Gastroesophageal sphincter (tissue), 4 donors: ENCODE measurements at regions not wholly inside any gene's neighbourhood (a gene's known extent, or its start where the extent isn't known, plus 50 kb on each side); places are given as distances from the start of the nearest gene placed in this dataset.

Experiments used
- ATAC-seq: fragments of 150-250 bp; one replicate; pipeline ENCODE4 v1.9.1; 2016; ENCODE audit warnings: mild to moderate bottlenecking, moderate library complexity
- H3K27ac ChIP-seq, 4 donors: fragments of 200-600 bp; sonication (generic) in 3 of 4; 1 replicate in 3 of 4; 2 replicates in 1 of 4; pipeline ENCODE4 v1.5.1; 2016 to 2019
- H3K27me3 ChIP-seq: fragments of 200-600 bp; sonication (generic); one replicate; pipeline ENCODE4 v1.5.1; 2019
- H3K36me3 ChIP-seq, 2 donors: fragments of 200-600 bp; sonication (generic); one replicate each; pipeline ENCODE4 v1.5.1; 2019; ENCODE audit warnings: control low read depth in 1 of 2
- H3K4me1 ChIP-seq, 3 donors: fragments of 200-600 bp; sonication (generic); 1 replicate in 2 of 3; 2 replicates in 1 of 3; pipeline ENCODE4 v1.5.1; 2016 to 2019; ENCODE audit warnings: control low read depth in 2 of 3
- H3K4me3 ChIP-seq, 2 donors: fragments of 200-600 bp; sonication (generic); one replicate each; pipeline ENCODE4 v1.5.1; 2019; ENCODE audit warnings: mild to moderate bottlenecking in 1 of 2, moderate library complexity in 1 of 2
- H3K9me3 ChIP-seq, 3 donors: fragments of 200-600 bp; sonication (generic); one replicate each; pipeline ENCODE4 v1.5.1; 2017 to 2019; ENCODE audit warnings: control low read depth in 2 of 3
- EP300 ChIP-seq: sonication (generic); formaldehyde crosslinking; IDR thresholded peaks from one replicate; pipeline ENCODE4 v1.6.1; 2017; ENCODE audit warnings: antibody characterized with exemption, mild to moderate bottlenecking
- POLR2A ChIP-seq, 2 donors: fragments of 450-650 bp; IDR thresholded peaks; one replicate each; pipeline ENCODE4 v1.6.1; 2017; ENCODE audit warnings: antibody characterized with exemption in 2 of 2, mild to moderate bottlenecking in 2 of 2, moderate library complexity in 1 of 2
- POLR2AphosphoS5 ChIP-seq: sonication (generic); formaldehyde crosslinking; IDR thresholded peaks from one replicate; pipeline ENCODE4 v1.6.1; 2017; ENCODE audit warnings: antibody characterized with exemption
- WGBS, 2 donors: methylation state at CpG; one replicate each; pipeline ENCODE4 v1.1.5; 2018; ENCODE audit warnings: low coverage in 1 of 2; 5-methylcytosine and 5-hydroxymethylcytosine counted together
- TF ChIP-seq, protein P1 (sequence below), 4 experiments: fragments of 200-600 bp in 2 of 4; fragments of 450-650 bp in 2 of 4; sonication (generic) in 1 of 4; IDR thresholded peaks; one replicate each; pipeline ENCODE4 v1.5.1; 2017 to 2019; ENCODE audit warnings: antibody characterized with exemption in 4 of 4, mild to moderate bottlenecking in 2 of 4, moderate library complexity in 2 of 4

DNA sequence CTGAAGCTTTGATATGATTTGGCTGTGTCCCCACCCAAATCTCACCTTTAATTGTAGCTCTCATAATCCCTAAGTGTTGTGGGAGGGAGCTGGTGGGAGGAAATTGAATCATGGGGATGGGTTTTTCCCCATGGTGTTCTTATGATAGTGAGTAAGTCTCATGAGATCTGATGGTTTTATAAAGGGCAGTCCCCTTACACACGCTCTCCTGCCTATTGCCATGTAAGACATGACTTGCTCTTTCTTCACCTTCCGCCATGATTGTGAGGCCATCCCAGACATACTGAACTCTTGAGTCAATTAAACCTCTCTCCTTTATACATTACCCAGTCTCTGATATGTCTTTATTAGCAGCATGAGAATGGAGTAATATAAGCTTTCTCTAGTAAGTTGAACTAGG, 261.9 kb downstream of the HLX start:
- H3K27me3 ChIP-seq: no peaks in the 10 kb centered on the region
- H3K9me3 ChIP-seq: no peaks in the 10 kb centered on the region
- no peak overlapping the region for H3K4me3 ChIP-seq
- no peaks in the 10 kb centered on the region for H3K36me3 ChIP-seq
- WGBS, 2 donors: 89 to 100% methylated on average over 2 of the region's 2 CpGs
- no peaks in the 10 kb centered on the region for H3K4me1 ChIP-seq
- no peak for ATAC-seq
- H3K27ac ChIP-seq: no peak overlapping the region
- TF ChIP-seq POLR2A (IDR thresholded peaks at IDR 0.05) (no peak), POLR2AphosphoS5 (no peak), EP300 (no peak)
- TF ChIP-seq, protein P1, sequence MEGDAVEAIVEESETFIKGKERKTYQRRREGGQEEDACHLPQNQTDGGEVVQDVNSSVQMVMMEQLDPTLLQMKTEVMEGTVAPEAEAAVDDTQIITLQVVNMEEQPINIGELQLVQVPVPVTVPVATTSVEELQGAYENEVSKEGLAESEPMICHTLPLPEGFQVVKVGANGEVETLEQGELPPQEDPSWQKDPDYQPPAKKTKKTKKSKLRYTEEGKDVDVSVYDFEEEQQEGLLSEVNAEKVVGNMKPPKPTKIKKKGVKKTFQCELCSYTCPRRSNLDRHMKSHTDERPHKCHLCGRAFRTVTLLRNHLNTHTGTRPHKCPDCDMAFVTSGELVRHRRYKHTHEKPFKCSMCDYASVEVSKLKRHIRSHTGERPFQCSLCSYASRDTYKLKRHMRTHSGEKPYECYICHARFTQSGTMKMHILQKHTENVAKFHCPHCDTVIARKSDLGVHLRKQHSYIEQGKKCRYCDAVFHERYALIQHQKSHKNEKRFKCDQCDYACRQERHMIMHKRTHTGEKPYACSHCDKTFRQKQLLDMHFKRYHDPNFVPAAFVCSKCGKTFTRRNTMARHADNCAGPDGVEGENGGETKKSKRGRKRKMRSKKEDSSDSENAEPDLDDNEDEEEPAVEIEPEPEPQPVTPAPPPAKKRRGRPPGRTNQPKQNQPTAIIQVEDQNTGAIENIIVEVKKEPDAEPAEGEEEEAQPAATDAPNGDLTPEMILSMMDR (IDR thresholded peaks at IDR 0.05): no peak

DNA sequence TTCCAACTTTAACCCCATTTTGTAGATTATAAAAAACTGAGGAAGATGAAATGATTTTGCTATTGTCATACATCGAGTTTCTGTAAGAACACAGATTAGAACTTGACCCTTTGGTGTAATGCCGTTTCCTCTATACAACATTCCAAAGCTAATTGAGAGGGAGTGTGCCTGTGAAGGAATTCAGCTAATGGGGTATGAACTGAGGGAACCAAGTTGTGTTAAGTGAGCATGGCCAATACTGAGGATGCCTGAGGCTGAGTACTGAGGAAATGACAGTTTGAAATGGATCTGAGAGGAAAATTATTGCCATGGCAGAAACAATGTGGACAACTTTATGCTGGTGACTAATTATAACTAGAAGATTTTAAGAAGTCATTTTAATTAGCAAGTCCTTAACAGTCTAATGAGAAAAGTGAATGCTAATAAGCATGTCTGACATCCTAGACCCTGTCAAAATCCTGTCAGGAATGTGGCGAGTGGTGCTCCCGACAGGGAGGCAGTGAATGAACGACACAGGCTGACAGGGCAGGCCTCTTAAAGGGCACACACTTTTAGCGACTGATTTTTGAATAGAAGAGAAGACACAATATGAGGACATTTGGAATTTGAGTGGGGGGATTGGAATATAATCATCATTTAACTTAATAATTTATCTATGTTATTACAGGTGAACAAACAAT, 262.5 kb downstream of the HLX start:
- no peak overlapping the region for H3K4me3 ChIP-seq
- H3K4me1 ChIP-seq: no peaks in the 10 kb centered on the region
- H3K36me3 ChIP-seq: no peaks in the 10 kb centered on the region
- 87 to 92% methylated on average over 6 of the region's 6 CpGs for WGBS, 2 donors
- H3K9me3 ChIP-seq: no peaks in the 10 kb centered on the region
- no peak for TF ChIP-seq POLR2A (IDR thresholded peaks at IDR 0.05)
- TF ChIP-seq POLR2AphosphoS5: no peak
- TF ChIP-seq, protein P1 (IDR thresholded peaks at IDR 0.05): no peak
- no peak for TF ChIP-seq EP300
- H3K27me3 ChIP-seq: no peaks in the 10 kb centered on the region
- no peak for ATAC-seq
- H3K27ac ChIP-seq: no peak overlapping the region

DNA sequence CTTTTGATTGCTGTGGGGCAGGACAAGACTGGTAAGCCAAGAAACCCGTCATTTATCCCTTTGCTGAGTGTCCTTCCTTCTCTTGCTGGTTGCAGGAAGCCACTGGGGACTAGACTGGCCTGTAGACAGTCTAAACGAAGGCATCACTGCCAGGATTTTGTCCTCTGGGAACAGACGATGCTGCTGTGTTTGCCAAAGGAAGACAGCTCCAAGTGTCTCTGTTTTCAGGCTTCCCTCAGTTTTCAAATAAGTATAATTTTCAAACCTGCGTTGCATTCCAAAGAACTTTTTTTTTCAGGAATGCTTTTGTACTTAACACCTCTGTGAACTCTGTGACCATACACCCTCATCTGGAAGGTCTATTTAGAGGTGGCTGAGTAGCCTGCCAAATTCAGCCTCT, 269.4 kb downstream of the HLX start:
- Histone ChIP-seq H3K4me3 (no peak overlapping the region), H3K27ac (peak overlapping the region in 2 of 4 donors; percentile 35 to 45), H3K36me3 (no peaks in the 10 kb centered on the region), H3K4me1 (no peaks in the 10 kb centered on the region), H3K27me3 (no peaks in the 10 kb centered on the region), H3K9me3 (no peaks in the 10 kb centered on the region)
- WGBS, 2 donors: 19 to 52% methylated on average over 2 to 3 of the region's 4 CpGs
- no peak for ATAC-seq
- TF ChIP-seq, protein P1 (IDR thresholded peaks at IDR 0.05): no peak
- TF ChIP-seq POLR2AphosphoS5: no peak
- no peak for TF ChIP-seq POLR2A (IDR thresholded peaks at IDR 0.05)
- TF ChIP-seq EP300: no peak

DNA sequence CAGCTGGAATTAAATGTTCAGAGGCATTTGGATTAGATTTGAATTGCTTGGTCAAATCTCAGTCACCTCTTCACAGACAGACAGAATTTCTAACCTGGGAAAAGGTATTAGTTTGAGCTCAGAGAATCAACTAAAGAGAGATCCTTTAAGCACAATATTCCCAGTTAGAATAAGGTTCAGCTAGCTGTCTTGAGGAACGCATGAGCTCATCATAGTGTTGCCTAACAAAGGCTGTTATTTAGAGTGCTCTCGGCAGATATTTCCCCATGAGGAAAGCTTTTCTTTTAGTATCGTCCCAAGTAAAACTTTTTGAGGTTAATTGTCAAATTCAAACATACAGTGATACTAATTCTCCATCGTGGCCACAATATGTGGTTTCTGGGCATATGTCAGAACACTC, 269.9 kb downstream of the HLX start:
- Histone ChIP-seq H3K27me3 (no peaks in the 10 kb centered on the region), H3K9me3 (no peaks in the 10 kb centered on the region), H3K4me3 (no peak overlapping the region), H3K36me3 (no peaks in the 10 kb centered on the region), H3K27ac (peak overlapping the region in 2 of 4 donors; percentile 35 to 45), H3K4me1 (no peaks in the 10 kb centered on the region)
- TF ChIP-seq POLR2A (IDR thresholded peaks at IDR 0.05) (no peak), POLR2AphosphoS5 (no peak), EP300 (no peak)
- TF ChIP-seq, protein P1 (IDR thresholded peaks at IDR 0.05): no peak
- WGBS, 2 donors: 47 to 63% methylated on average over 3 to 4 of the region's 4 CpGs
- ATAC-seq: peak; percentile 85

DNA sequence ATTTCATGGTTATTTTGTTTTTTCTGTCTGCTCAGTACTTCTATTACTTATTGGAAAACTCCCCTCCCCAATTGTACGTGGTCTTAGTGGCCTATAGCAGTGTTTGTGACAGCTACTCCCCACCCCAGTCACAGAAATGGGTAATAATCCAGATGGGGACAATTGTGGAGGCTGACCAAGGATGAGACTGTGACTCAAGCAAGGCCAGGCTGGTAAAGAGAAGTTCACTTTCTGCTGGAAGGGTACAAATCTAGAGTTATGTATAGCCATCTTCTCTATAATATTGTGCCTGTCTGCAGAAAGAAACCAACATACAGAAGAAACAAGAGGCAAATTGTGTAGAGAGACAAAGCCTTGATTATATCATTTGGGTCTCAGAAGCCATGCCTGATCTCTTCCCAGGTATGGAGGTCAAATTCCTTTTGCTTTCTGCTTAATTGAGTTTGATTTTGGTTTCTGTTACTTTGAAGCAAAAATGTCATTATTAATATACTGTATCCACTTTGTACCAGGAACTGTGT, 270.4 kb downstream of the HLX start:
- TF ChIP-seq, protein P1 (IDR thresholded peaks at IDR 0.05): no peak
- TF ChIP-seq POLR2AphosphoS5 (no peak), EP300 (no peak), POLR2A (IDR thresholded peaks at IDR 0.05) (no peak)
- WGBS, 2 donors: 57% methylated on average over 1 of the region's 1 CpG; no CpG with 5 or more reads in 1 of the 2 donors
- Histone ChIP-seq H3K4me3 (no peak overlapping the region), H3K27me3 (no peaks in the 10 kb centered on the region), H3K9me3 (no peaks in the 10 kb centered on the region), H3K4me1 (no peaks in the 10 kb centered on the region), H3K27ac (peak overlapping the region in 1 of 4 donors; percentile 35), H3K36me3 (no peaks in the 10 kb centered on the region)
- no peak for ATAC-seq
